GM10266 (cell line): ENCODE measurements at regions not wholly inside any gene's neighbourhood (a gene's known extent, or its start where the extent isn't known, plus 50 kb on each side); places are given as distances from the start of the nearest gene placed in this dataset.
A peak's percentile ranks its signal among the peaks of the same experiment; 100 is the strongest.

Experiments
- DNase-seq: peaks from one replicate; pipeline ENCODE4 v3.0.0; 2012; ENCODE audit errors: extremely low spot score
- CTCF ChIP-seq: IDR thresholded peaks from 2 replicates; pipeline ENCODE4 v1.5.1; 2012; ENCODE audit warnings: mild to moderate bottlenecking, low read depth; ENCODE audit not compliant: control insufficient read depth, insufficient read depth; ENCODE audit errors: missing control alignments

- DNase-seq: no peak
Measured at GRCh38 chr7:130814778-130815335, 80.8 kb upstream of the KLF14 start.

GRCh38 chr7:130818056-130818455 lies 84.0 kb upstream of the KLF14 start:
- TF ChIP-seq CTCF: no peak
- no peak for DNase-seq

More at GRCh38 chr7:130814778-130815335, 80.8 kb upstream of the KLF14 start:
- TF ChIP-seq CTCF: peak; percentile 17

GRCh38 chr7:130821864-130822263 lies 87.9 kb upstream of the KLF14 start:
- no peak for DNase-seq
- TF ChIP-seq CTCF: no peak

- DNase-seq: no peak
- no peak for TF ChIP-seq CTCF
Measured at GRCh38 chr7:130822642-130823041, 88.6 kb upstream of the KLF14 start.

GRCh38 chr7:130823060-130823459 lies 89.1 kb upstream of the KLF14 start:
- no peak for TF ChIP-seq CTCF
- no peak for DNase-seq

- TF ChIP-seq CTCF: no peak
- DNase-seq: no peak
Measured at GRCh38 chr7:130825819-130826218, 91.8 kb upstream of the KLF14 start.

- no peak for DNase-seq
- TF ChIP-seq CTCF: no peak
Measured at GRCh38 chr7:130829415-130829814, 95.4 kb upstream of the KLF14 start.
